H7 (cell line): ENCODE measurements at regions not wholly inside any gene's neighbourhood (a gene's known extent, or its start where the extent isn't known, plus 50 kb on each side); places are given as distances from the start of the nearest gene placed in this dataset.

Source experiments
- DNase-seq: peaks from one replicate; pipeline ENCODE4 v3.0.0; 2012
- H3K27me3 ChIP-seq: 2 replicates; pipeline ENCODE4 v1.6.0; 2011; ENCODE audit warnings: mild to moderate bottlenecking, low read length; ENCODE audit not compliant: control insufficient read depth, insufficient read depth
- H3K36me3 ChIP-seq: replicated peaks from 2 replicates; pipeline ENCODE4 v1.5.1; 2011; ENCODE audit warnings: low read length; ENCODE audit not compliant: control insufficient read depth, insufficient read depth
- H3K4me3 ChIP-seq: 2 replicates; pipeline ENCODE4 v1.5.1; 2011; ENCODE audit warnings: low read depth, mild to moderate bottlenecking, control low read depth, low read length, moderate library complexity; ENCODE audit not compliant: insufficient read depth

DNA sequence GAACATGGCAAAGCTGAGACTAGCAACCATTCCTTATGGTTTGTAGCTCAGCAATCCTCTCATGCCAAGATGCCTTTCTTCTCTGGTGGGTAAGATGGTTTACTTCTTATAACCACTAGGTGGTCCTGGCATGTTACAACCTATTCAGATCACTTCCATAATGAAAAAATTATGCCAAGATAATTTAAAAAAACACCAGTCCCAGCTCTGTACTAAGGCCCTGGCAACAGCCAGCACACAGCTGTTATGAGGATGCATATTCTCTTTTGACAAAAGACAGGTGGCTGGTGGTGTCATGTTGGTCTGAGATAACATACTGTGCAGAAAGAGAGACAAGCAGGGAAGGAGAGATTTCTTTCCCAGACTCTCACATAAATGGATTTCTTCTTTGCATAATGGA, 65.7 kb upstream of the FRMD4B start:
- H3K27me3 ChIP-seq = no peaks in the 10 kb centered on the region
- H3K4me3 ChIP-seq = no peak overlapping the region
- no peak for DNase-seq
- H3K36me3 ChIP-seq = no peaks in the 10 kb centered on the region

DNA sequence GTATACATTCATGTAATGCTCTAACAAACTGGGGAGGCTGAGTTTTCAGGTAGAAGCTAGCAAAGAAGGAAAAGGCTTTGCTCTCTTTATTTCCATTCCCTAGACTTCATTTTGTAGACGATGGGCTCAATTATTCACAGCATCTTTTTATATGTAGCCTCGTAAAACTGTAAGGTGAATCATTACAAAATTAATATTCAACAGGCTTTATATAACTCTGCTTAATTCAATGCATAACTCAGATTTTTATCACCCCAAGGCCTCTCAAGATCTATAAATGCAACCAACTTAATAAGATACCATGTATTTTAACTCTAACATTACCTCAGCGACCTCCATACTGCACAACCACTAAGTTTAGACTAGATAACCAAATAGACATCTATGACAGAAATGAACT, 63.0 kb upstream of the FRMD4B start:
- Histone ChIP-seq H3K36me3 (no peaks in the 10 kb centered on the region), H3K4me3 (no peak overlapping the region), H3K27me3 (no peaks in the 10 kb centered on the region)
- no peak for DNase-seq

DNA sequence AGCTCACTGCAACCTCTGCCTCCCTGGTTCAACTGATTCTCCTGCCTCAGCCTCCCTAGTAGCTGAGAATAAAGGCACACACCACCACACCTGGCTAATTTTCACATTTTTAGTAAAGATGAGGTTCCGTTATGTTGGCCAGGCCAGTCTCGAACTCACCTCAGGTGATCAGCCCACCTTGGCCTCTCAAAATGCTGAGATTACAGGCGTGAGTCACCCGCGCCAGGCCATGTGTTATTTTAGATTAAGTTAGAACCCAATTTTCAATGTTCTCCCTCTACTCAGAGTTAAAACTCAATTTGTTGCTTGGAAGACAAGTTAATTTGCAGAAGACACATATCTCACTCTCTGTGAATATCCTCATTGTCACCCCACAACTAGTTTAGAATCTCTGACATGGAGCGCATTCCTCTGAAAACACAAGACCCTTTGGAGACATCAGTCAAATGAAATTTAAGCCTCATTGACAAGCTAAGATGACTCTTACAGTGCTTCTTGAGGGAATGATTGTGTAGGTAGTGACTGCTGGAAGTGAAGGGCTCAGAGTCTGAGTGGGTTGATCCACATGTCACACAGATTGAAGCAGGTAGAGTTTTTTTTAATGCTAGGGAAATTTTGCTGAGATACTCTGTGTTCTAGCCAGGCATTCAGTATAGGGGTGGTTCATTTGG, 60.6 kb upstream of the FRMD4B start:
- H3K4me3 ChIP-seq = no peak overlapping the region
- no peaks in the 10 kb centered on the region for H3K36me3 ChIP-seq
- H3K27me3 ChIP-seq = no peaks in the 10 kb centered on the region
- DNase-seq = no peak

DNA sequence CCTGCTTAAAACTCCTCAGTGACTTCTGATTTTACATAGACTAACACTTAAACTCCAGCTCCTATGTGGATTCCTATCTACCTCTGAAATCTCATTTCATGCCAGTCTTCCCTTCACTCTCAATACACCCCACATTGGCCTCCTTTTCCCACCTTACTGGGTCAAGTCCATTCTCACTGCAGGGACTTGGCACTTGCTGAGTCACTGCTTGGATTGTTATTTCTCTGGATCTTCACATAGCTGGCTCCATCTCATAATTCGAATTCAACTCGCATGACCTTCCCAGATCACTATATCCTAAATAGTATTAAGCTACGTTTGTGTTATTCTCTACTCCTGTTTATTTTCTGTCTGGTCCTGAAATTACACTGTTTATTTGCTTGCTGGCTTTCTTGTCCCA, 59.6 kb upstream of the FRMD4B start:
- Histone ChIP-seq H3K27me3 (no peaks in the 10 kb centered on the region), H3K36me3 (no peaks in the 10 kb centered on the region), H3K4me3 (no peak overlapping the region)
- no peak for DNase-seq

DNA sequence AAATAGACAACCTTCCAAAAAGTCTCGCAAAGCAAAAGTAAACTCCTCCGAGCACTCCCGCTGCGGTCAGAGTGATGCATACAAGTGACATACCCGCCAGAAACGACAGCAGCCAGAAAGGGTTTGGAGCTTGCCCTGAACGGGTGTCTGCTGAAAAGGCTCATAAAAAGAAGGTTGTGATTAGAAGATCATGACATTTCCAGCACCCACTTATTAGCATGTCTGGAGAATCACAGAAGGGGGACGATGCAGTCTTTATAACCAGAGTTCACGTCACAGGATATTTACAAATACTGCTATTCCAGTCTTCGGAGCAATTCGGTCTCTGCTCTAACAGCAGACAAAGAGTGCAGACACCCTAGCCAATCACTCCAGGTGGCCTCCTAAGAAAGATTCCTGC, 59.1 kb upstream of the FRMD4B start:
- no peak overlapping the region for H3K4me3 ChIP-seq

DNA sequence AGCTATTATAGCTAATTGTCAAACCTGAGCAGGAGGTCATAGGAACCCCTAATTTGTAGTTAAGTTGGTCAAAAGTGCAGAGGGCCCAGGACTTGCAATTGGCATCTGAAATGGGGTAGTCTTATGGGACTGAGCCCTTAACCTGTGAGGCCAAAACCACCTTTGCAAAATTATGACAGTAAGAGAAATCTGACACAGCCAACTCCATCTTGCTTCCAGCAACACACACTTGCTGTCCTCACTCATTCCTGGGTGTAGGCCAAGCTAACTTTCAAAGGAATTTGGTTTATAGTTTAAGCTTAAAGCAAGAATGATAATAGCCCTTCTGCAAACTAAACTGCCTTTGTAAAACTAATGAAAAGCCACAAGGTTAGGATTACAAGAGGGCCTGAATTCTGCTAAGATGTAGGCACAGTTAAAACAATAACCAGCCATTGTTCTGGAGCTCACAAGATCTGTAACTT, 57.6 kb upstream of the FRMD4B start:
- no peak for DNase-seq
- H3K4me3 ChIP-seq = no peak overlapping the region
- H3K27me3 ChIP-seq = no peaks in the 10 kb centered on the region
- no peaks in the 10 kb centered on the region for H3K36me3 ChIP-seq

More for the DNA sequence above, 59.1 kb upstream of the FRMD4B start:
- no peaks in the 10 kb centered on the region for H3K36me3 ChIP-seq
- no peak for DNase-seq
- no peaks in the 10 kb centered on the region for H3K27me3 ChIP-seq

DNA sequence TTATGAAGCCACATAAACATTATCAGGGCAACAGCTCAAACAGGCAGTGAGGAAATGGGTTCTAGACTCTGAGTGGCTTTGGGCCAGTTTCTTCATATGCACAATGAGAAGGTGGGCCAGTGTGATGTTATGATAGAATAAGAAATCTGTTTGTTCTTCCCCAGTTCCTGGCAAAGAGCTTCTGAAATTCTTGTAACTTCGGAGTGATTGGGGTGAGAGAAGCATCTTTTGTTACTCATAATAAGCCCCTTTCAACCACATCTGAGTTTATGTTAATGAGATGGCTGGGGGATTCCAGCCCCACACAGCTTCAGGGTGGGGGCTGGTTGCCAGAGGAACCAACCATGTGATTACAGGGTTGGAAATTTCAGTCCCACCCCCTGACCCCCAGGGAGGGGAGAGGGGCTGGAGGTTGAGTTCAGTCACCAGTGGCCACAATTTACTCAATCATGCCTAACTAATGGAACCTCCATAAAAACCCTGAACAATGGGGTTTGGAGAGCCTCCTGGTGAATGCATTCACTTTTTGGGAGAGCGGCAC, 57.0 kb upstream of the FRMD4B start:
- no peaks in the 10 kb centered on the region for H3K36me3 ChIP-seq
- H3K27me3 ChIP-seq = no peaks in the 10 kb centered on the region
- no peak overlapping the region for H3K4me3 ChIP-seq
- DNase-seq = no peak

DNA sequence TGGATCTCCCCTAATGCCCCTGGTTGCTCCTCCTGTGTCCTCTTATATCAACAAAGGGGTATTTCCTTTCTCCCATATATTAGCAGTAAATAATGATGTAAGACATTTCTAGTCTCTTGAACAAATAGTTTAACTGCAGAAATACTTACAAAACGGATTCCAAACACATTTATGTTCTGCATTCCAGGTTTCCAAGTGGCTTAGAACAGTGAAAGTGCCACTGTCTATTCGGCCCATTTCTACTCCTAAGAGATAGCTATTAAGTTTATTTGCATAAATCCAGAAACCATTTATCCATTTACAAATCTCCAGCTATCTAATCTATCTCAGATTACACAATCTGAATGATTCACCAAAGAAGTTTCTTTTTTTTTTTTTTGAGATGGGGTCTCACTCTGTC, 55.8 kb upstream of the FRMD4B start:
- Histone ChIP-seq H3K4me3 (no peak overlapping the region), H3K36me3 (no peaks in the 10 kb centered on the region), H3K27me3 (no peaks in the 10 kb centered on the region)
- no peak for DNase-seq

DNA sequence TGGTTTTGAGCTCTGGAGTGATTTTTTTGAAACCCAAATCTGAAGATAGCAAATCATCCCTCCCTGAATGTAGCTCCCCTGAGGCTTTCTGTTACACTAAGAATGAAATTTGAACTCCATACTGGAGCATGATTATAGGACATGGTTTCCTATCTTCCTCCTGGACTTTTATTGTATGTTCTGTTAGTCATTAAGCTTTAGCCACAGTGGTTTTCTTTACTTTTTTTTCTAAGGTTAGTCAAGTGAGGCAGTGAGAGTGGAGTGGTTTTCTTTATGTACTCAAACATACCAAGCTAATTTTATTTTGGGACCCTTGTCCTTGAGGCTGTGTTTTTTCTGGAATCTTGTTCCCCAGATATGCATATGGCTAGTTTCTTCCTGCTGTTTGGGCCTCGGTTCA, 55.2 kb upstream of the FRMD4B start:
- Histone ChIP-seq H3K4me3 (no peak overlapping the region), H3K27me3 (no peaks in the 10 kb centered on the region), H3K36me3 (no peaks in the 10 kb centered on the region)
- no peak for DNase-seq

DNA sequence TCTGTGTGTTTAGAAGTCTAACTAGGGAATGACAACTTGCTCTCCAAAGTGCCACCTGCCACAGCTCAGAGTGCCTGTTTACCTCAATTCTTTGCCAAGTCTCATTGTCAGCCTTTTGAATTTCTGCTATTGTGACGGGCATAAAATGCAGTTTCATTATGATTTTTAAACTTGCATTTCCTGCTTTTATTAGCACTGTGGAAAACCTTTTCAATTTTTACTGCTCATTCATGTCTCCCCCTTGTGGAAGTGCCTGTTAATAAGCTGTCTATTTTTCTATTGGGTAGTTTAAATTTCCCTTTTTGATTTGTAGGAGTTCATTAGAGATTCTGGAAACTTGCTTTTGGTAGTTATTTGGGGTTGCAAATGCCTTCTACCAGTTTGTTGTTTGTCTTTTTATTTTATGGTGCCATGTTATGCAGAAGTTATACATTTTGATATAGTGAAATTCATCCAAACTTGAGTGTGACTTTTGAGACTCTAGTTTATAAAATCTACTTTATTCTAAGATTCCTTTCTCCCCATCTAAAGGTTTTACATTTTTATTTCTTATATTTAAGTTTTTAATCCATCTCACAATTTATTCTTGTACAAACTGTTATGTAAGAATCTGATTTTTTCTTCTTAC, 53.9 kb upstream of the FRMD4B start:
- Histone ChIP-seq H3K27me3 (no peaks in the 10 kb centered on the region), H3K4me3 (no peak overlapping the region), H3K36me3 (no peaks in the 10 kb centered on the region)
- DNase-seq = no peak

DNA sequence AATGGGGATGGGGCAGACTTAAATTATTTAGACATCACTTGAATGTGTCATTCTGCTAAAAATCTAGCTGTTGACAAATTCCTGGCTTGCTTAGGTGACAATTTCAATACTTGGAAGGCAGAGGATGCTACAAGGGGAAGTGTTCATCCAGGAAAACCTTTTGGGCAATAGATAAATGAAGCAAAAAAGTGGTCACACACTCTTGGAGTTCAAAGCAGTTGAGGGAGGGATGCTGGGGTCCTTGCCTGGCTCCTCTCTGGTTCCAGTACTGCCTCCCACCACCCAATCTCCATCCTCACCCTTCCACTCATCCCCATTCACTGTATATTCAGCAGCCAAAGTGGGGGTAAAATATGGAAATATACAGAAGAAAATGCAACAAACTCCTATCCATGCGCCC, 52.6 kb upstream of the FRMD4B start:
- H3K4me3 ChIP-seq = no peak overlapping the region

DNA sequence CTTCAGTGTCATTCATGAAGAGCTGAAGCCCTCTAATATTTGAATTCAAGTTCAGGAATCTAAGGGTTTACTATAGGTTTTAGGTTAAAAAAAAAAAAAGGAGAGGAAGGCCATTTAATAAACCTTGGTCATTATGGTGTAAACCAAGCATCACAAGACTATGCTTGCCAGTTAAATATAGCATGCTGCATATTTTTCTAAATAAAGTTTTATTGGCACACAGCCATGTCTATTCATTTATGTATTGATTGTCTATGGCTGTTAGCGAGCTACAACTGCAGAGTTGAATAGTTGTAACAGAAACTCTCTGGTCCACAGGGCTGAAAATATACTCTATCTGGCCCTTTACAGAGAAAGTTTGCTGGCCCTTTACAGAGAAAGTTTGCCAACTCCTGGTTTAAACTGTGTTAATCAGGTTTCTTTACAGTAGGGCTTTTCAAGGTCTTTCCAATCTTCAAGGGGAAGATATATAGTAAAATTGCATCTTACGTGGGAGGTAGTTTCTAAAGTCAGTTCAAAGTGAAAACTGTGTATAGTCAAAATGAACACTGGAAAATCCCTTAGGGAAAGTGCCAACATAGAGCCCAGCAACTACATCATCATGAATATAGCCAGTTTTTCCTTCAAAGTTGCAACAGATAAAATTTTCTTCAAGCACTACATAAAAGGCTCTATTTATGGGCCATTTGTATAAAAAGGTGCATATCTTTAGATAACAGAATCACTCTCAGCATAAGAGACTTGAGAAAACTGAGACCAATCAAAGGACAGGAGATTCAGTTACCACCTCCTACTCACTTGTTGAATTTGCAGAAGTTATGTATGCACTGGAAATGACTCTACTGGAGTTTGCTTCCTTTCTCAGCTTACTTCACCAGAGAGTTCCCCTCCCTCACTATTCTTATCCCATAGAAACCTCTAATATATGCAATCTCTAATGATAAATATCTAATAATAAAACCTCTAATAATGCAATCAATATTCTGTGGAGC, 49.7 kb upstream of the FRMD4B start:
- Histone ChIP-seq H3K4me3 (no peak overlapping the region), H3K27me3 (no peaks in the 10 kb centered on the region), H3K36me3 (no peaks in the 10 kb centered on the region)
- no peak for DNase-seq

More for the DNA sequence above, 52.6 kb upstream of the FRMD4B start:
- no peaks in the 10 kb centered on the region for H3K27me3 ChIP-seq
- H3K36me3 ChIP-seq = no peaks in the 10 kb centered on the region
- no peak for DNase-seq
